GM23338 (cell line): ENCODE measurements at regions not wholly inside any gene's neighbourhood (a gene's known extent, or its start where the extent isn't known, plus 50 kb on each side); places are given as distances from the start of the nearest gene placed in this dataset.

Experiments used
- ATAC-seq: fragments of 200-7000 bp; cut with Tn5 transposase; 3 replicates; pipeline ENCODE4 v1.9.1; 2020
- DNase-seq: peaks from one replicate; pipeline ENCODE4 v3.0.0-alpha.2; 2015; ENCODE audit warnings: low spot score
- H2AFZ ChIP-seq: fragments of 200-600 bp; sonication (generic); 2 replicates; pipeline ENCODE4 v1.8.0; 2016; ENCODE audit warnings: antibody characterized with exemption, mild to moderate bottlenecking, moderate library complexity
- H3F3A ChIP-seq: fragments of 200-600 bp; sonication (generic); replicated peaks from 2 replicates; pipeline ENCODE4 v1.8.0; 2017; ENCODE audit warnings: antibody characterized with exemption, mixed run types, low read depth
- H3K27ac ChIP-seq: fragments of 200-600 bp; sonication (generic); 2 replicates; pipeline ENCODE4 v1.6.1; 2016; ENCODE audit warnings: low read depth
- H3K27me3 ChIP-seq: fragments of 200-600 bp; sonication (generic); 2 replicates; pipeline ENCODE4 v1.8.0; 2016; ENCODE audit warnings: mild to moderate bottlenecking, mixed run types, moderate library complexity; ENCODE audit not compliant: insufficient read depth
- H3K36me3 ChIP-seq: fragments of 200-600 bp; sonication (generic); 2 replicates; pipeline ENCODE4 v1.8.0; 2016; ENCODE audit warnings: mild to moderate bottlenecking; ENCODE audit not compliant: insufficient read depth
- H3K4me1 ChIP-seq: fragments of 200-600 bp; sonication (generic); 2 replicates; pipeline ENCODE4 v1.8.0; 2016; ENCODE audit warnings: mild to moderate bottlenecking, moderate library complexity; ENCODE audit not compliant: insufficient read depth
- H3K4me2 ChIP-seq: fragments of 200-600 bp; sonication (generic); 2 replicates; pipeline ENCODE4 v1.7.1; 2017; ENCODE audit warnings: mixed run types
- H3K4me3 ChIP-seq: fragments of 200-600 bp; sonication (generic); 2 replicates; pipeline ENCODE4 v1.6.1; 2016; ENCODE audit warnings: mixed run types
- H3K79me2 ChIP-seq: fragments of 200-600 bp; sonication (generic); replicated peaks from 2 replicates; pipeline ENCODE4 v1.8.0; 2017; ENCODE audit warnings: mild to moderate bottlenecking; ENCODE audit not compliant: insufficient read depth
- H3K9me2 ChIP-seq: fragments of 200-600 bp; sonication (generic); 2 replicates; pipeline ENCODE4 v1.8.0; 2017; ENCODE audit not compliant: insufficient read depth
- H4K20me1 ChIP-seq: fragments of 200-600 bp; sonication (generic); replicated peaks from 2 replicates; pipeline ENCODE4 v1.8.0; 2017; ENCODE audit warnings: mild to moderate bottlenecking; ENCODE audit not compliant: insufficient read depth
- H3K27ac Mint-ChIP-seq: 2 replicates; pipeline ENCODE4 v1.8.0; 2020; ENCODE audit warnings: inconsistent platforms, mild to moderate bottlenecking, moderate library complexity, mixed read lengths
- H3K27me3 Mint-ChIP-seq: 3 replicates; pipeline ENCODE4 v1.8.0; 2022; ENCODE audit warnings: low read depth, mild to moderate bottlenecking, moderate library complexity, mixed read lengths, inconsistent platforms; ENCODE audit not compliant: insufficient read depth, poor library complexity
- H3K36me3 Mint-ChIP-seq: 3 replicates; pipeline ENCODE4 v1.8.0; 2021; ENCODE audit warnings: low read depth, mild to moderate bottlenecking, inconsistent platforms, moderate library complexity, mixed read lengths
- H3K4me1 Mint-ChIP-seq: 3 replicates; pipeline ENCODE4 v1.8.0; 2020; ENCODE audit warnings: mild to moderate bottlenecking, inconsistent platforms, mixed read lengths
- H3K4me3 Mint-ChIP-seq: 3 replicates; pipeline ENCODE4 v1.8.0; 2021; ENCODE audit warnings: moderate library complexity, mild to moderate bottlenecking, inconsistent platforms, mixed read lengths
- H3K9me3 Mint-ChIP-seq: 3 replicates; pipeline ENCODE4 v1.8.0; 2020; ENCODE audit warnings: moderate library complexity, mild to moderate bottlenecking, inconsistent platforms, mixed read lengths
- CTCF ChIP-seq, 2 experiments: fragments of 200-600 bp in 1 of 2; sonication (generic) in 1 of 2; conservative IDR thresholded peaks; 2 replicates each; pipeline versions ENCODE4 v1.5.1 to v1.6.1; 2016 to 2017; ENCODE audit warnings: antibody characterized with exemption in 2 of 2, low read depth in 2 of 2, mild to moderate bottlenecking in 2 of 2, moderate library complexity in 1 of 2
- ETS1 ChIP-seq: IDR thresholded peaks from 2 replicates; pipeline ENCODE4 v1.6.1; 2016; ENCODE audit warnings: antibody characterized with exemption
- EZH2 ChIP-seq: fragments of 200-600 bp; sonication (generic); IDR thresholded peaks from one replicate; pipeline ENCODE4 v1.8.0; 2017; ENCODE audit warnings: antibody characterized with exemption, mild to moderate bottlenecking, low read depth; ENCODE audit not compliant: unreplicated experiment
- EZH2phosphoT487 ChIP-seq: fragments of 200-600 bp; sonication (generic); IDR thresholded peaks from one replicate; pipeline ENCODE4 v1.8.1; 2018; ENCODE audit warnings: antibody characterized with exemption; ENCODE audit not compliant: unreplicated experiment
- JUNB ChIP-seq: IDR thresholded peaks from one replicate; pipeline ENCODE4 v1.6.1; 2016; ENCODE audit warnings: antibody characterized with exemption; ENCODE audit not compliant: unreplicated experiment
- POLR2AphosphoS5 ChIP-seq: IDR thresholded peaks from 2 replicates; pipeline ENCODE4 v1.6.1; 2016; ENCODE audit warnings: antibody characterized with exemption, low read depth
- STAT1 ChIP-seq: IDR thresholded peaks from one replicate; pipeline ENCODE4 v1.6.1; 2016; ENCODE audit warnings: antibody characterized with exemption; ENCODE audit not compliant: unreplicated experiment
- ZNF114 ChIP-seq: fragments of 250-450 bp; sonication (Bioruptor Pico); IDR thresholded peaks from 2 replicates; pipeline ENCODE4 v1.5.0; 2020; ENCODE audit warnings: mild to moderate bottlenecking, moderate library complexity
- ZNF331 ChIP-seq: fragments of 250-450 bp; sonication (Bioruptor Pico); IDR thresholded peaks from 2 replicates; pipeline ENCODE4 v1.5.0; 2020; ENCODE audit warnings: low read depth, mild to moderate bottlenecking, moderate library complexity
- TF ChIP-seq, protein P1 (sequence below): fragments of 250-450 bp; sonication (Bioruptor Pico); IDR thresholded peaks from 2 replicates; pipeline ENCODE4 v1.5.0; 2020; ENCODE audit warnings: mild to moderate bottlenecking, moderate library complexity

- no peaks in the 10 kb centered on the region; the same call in 1 of the 2 replicates for H4K20me1 ChIP-seq
- Mint-ChIP-seq H3K36me3 (peaks cover 15% of the 10 kb centered on the region; the same call in 2 of the 3 replicates), H3K9me3 (no peaks in the 10 kb centered on the region), H3K27me3 (no peaks in the 10 kb centered on the region), H3K27ac (no peak overlapping the region), H3K4me3 (no peak overlapping the region), H3K4me1 (no peaks in the 10 kb centered on the region)
- H3F3A ChIP-seq: no peaks in the 10 kb centered on the region
- no peaks in the 10 kb centered on the region for H3K79me2 ChIP-seq
- no peaks in the 10 kb centered on the region; the same call in 1 of the 2 replicates for H3K36me3 ChIP-seq
- DNase-seq (no peak), ATAC-seq (no peak)
- no peaks in the 10 kb centered on the region for H3K4me1 ChIP-seq
- no peaks in the 10 kb centered on the region for H3K27me3 ChIP-seq
- no peak overlapping the region for H3K27ac ChIP-seq
- H3K4me3 ChIP-seq: no peak overlapping the region
- H2AFZ ChIP-seq: no peak overlapping the region
- no peak overlapping the region for H3K4me2 ChIP-seq
- TF ChIP-seq ETS1: no peak
- no peak for TF ChIP-seq EZH2phosphoT487
- no peak for TF ChIP-seq JUNB
- no peak for TF ChIP-seq POLR2AphosphoS5
- TF ChIP-seq CTCF (conservative IDR thresholded peaks at IDR 0.05; ENCODE audit: low read depth in 2 of 2): no peak
- TF ChIP-seq STAT1: no peak
- TF ChIP-seq, protein P1, sequence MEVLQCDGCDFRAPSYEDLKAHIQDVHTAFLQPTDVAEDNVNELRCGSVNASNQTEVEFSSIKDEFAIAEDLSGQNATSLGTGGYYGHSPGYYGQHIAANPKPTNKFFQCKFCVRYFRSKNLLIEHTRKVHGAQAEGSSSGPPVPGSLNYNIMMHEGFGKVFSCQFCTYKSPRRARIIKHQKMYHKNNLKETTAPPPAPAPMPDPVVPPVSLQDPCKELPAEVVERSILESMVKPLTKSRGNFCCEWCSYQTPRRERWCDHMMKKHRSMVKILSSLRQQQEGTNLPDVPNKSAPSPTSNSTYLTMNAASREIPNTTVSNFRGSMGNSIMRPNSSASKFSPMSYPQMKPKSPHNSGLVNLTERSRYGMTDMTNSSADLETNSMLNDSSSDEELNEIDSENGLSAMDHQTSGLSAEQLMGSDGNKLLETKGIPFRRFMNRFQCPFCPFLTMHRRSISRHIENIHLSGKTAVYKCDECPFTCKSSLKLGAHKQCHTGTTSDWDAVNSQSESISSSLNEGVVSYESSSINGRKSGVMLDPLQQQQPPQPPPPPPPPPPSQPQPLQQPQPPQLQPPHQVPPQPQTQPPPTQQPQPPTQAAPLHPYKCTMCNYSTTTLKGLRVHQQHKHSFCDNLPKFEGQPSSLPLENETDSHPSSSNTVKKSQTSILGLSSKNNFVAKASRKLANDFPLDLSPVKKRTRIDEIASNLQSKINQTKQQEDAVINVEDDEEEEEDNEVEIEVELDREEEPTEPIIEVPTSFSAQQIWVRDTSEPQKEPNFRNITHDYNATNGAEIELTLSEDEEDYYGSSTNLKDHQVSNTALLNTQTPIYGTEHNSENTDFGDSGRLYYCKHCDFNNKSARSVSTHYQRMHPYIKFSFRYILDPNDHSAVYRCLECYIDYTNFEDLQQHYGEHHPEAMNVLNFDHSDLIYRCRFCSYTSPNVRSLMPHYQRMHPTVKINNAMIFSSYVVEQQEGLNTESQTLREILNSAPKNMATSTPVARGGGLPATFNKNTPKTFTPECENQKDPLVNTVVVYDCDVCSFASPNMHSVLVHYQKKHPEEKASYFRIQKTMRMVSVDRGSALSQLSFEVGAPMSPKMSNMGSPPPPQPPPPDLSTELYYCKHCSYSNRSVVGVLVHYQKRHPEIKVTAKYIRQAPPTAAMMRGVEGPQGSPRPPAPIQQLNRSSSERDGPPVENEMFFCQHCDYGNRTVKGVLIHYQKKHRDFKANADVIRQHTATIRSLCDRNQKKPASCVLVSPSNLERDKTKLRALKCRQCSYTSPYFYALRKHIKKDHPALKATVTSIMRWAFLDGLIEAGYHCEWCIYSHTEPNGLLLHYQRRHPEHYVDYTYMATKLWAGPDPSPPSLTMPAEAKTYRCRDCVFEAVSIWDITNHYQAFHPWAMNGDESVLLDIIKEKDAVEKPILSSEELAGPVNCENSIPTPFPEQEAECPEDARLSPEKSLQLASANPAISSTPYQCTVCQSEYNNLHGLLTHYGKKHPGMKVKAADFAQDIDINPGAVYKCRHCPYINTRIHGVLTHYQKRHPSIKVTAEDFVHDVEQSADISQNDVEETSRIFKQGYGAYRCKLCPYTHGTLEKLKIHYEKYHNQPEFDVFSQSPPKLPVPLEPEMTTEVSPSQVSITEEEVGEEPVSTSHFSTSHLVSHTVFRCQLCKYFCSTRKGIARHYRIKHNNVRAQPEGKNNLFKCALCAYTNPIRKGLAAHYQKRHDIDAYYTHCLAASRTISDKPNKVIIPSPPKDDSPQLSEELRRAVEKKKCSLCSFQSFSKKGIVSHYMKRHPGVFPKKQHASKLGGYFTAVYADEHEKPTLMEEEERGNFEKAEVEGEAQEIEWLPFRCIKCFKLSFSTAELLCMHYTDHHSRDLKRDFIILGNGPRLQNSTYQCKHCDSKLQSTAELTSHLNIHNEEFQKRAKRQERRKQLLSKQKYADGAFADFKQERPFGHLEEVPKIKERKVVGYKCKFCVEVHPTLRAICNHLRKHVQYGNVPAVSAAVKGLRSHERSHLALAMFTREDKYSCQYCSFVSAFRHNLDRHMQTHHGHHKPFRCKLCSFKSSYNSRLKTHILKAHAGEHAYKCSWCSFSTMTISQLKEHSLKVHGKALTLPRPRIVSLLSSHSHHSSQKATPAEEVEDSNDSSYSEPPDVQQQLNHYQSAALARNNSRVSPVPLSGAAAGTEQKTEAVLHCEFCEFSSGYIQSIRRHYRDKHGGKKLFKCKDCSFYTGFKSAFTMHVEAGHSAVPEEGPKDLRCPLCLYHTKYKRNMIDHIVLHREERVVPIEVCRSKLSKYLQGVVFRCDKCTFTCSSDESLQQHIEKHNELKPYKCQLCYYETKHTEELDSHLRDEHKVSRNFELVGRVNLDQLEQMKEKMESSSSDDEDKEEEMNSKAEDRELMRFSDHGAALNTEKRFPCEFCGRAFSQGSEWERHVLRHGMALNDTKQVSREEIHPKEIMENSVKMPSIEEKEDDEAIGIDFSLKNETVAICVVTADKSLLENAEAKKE: no peak
- TF ChIP-seq ZNF331 (CRISPR knock-in tag): no peak
- no peak for TF ChIP-seq ZNF114
- no peak for TF ChIP-seq EZH2
- no peaks in the 10 kb centered on the region for H3K9me2 ChIP-seq
Measured at GRCh38 chr11:34755671-34756070, 134.8 kb downstream of the EHF start.
